ENCODE measurements at regions not wholly inside any gene's neighbourhood (a gene's known extent, or its start where the extent isn't known, plus 50 kb on each side); places are given as distances from the start of the nearest gene placed in this dataset.
"Not testable (repeated sequence)": the region's sequence is repeated elsewhere in the genome, so short reads cannot be mapped to it uniquely, and the experiment has no call there.

DNA sequence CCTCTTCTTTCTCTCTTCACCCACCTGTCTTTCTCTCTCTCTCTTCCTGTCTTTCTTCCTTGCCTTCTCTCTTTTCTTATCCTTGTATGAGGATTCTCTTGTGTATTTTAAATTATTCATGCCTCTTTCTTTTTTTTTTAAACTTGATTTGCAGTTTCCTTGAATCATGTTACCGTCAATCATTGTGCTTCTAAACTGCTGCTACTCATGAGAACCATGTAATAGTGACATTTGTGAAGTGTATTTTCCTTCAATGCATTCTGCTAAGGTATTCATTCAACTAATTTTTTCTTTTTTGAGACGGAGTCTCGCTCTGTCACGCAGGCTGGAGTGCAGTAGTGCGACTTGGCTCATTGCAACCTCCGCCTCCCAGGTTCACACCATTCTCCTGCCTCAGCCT is 539.1 kb upstream of the BRINP3 start:
- DNase-seq (ENCODE audit: low spot score), result no peak

DNA sequence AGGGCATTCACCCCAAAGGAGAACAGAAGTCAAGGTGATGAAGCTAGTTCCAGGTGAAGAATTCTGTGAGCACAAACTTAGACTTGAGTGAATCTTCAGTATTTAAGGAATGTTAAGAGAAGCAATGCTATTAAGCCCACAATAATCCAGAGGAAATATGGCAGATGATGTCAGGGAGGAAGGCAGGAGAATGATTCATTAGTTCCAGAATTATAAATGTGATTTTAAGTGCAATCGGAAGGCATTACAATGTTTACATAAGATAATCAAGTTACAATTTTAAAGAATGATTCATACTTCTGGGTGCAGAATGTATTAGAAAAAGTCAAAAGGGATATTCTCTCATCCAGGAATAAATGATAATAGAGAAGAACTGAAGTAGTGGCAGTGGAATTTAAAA is 545.2 kb upstream of the BRINP3 start:
- DNase-seq (ENCODE audit: low spot score), result peak; percentile 61

DNA sequence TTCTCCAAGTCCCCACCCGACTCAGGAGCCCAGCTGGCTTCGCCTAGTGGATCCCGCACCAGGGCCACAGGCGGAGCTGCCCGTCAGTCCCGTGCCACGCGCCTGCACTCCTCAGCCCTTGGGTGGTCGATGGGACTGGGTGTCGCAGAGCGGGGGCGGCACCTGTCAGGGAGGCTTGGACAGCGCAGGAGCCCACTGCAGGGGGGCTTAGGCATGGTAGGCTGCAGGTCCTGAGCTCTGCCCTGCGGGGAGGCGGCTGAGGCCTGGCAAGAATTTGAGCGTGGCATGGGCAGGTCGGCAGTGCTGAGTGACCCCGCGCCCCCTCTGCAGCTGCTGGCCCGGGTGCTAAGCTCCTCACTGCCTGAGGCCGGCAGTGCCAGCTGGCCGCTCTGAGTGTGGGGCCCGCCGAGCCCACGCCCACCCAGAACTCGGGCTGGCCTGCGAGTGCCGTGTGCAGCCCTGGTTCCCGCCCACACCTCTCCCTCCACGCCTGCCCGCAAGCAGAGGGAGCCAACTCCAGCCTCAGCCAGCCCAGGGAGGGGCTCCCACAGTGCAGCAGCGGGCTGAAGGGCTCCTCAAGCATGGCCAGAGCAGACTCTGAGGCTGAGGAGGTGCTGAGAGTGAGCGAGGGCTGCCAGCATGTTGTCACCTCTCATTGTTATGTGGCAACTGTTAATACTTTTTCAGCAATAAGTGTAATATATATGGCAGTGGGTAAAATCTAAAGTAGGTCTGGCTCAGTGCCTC is 548.4 kb upstream of the BRINP3 start:
- DNase-seq (ENCODE audit: low spot score), result no peak

- no peak for DNase-seq (ENCODE audit: low spot score)
Observed at GRCh38 chr1:191026828-191027227, 549.2 kb upstream of the BRINP3 start.

GRCh38 chr1:191034132-191034531 is 556.5 kb upstream of the BRINP3 start:
- DNase-seq (ENCODE audit: low spot score), result peak; percentile 1

DNA sequence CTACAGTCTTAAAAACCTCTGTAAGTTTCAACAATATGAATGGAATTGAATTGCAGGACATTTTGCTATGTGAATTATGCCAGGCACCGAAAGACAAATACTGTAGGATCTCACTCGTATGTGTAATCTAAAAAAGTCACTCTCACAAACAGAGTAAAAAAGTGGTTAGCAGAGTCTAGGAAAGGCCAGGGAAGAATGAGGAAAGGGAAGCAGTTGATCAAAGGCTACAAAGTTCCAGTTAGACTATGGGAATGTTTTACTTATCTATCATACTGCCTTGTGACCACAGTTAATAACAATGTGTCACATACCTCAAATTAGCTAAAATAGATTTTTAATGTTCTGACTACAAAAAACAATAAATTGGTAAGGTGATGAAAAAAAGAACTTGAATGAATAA is 565.4 kb upstream of the BRINP3 start:
- DNase-seq (ENCODE audit: low spot score), result peak; percentile 7

GRCh38 chr1:191049781-191050180 is 572.1 kb upstream of the BRINP3 start:
- DNase-seq (ENCODE audit: low spot score), result no peak

DNA sequence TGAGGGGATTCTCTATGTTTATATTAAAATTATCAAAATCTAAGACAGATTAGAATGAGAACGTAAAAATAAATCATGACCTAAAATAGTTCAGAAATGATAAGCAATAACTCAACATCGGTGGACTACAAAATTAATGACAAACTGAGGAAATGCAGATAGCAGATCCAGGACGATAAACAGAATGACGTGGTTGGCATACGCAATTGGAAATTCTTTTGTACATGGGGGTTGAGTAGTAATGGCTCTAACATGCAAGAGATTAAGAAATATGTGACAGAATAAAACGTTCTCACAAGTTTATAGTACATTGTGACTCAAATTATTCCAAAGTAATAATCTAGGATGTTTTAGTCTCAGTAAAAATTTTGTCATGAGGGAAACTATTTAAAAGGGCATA is 575.2 kb upstream of the BRINP3 start:
- DNase-seq (ENCODE audit: low spot score), result no peak

DNA sequence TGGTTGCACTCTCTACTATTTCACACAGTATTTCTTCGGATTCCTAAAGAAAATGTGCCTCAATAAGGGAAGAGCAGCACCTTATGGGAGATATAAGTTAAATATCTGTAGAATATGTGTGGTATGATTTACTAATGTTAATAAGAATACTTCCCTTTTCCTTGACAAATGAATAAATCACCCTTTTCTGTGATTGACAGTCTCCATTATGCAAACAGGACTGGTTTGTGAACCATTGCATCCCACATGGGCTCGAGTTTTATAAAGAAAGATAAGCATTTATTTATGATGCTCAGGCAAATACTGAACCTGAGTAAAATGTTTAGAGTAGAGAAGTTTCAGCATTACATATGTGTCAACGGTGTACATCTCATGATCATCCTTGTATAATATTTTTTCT is 587.7 kb upstream of the BRINP3 start:
- DNase-seq (ENCODE audit: low spot score), result no peak

- no peak for DNase-seq (ENCODE audit: low spot score)
Observed at GRCh38 chr1:191065771-191066170, 588.1 kb upstream of the BRINP3 start.

DNA sequence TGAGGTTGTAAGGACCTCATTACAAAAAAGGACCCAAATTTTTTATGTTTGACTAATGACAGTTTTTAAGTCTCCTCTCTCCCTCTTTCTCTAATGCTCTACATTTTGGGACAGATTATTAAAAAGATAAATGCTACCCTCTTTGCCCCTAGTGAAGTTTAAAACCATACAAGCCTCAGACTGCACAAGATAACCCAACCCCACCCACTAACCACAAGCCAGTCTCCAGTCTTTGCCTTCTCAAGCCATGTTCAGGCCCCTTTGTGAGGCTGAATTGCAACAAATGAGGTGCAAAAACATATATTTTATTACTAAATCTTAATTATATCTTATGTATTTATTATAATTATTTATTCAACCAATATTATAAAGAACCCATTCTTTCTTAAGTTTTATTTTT is 597.2 kb upstream of the BRINP3 start:
- DNase-seq (ENCODE audit: low spot score), result no peak

- not testable (repeated sequence) for DNase-seq (ENCODE audit: low spot score)
Observed at GRCh38 chr1:191083090-191083489, 605.4 kb upstream of the BRINP3 start.

GRCh38 chr1:191085121-191085520 is 607.5 kb upstream of the BRINP3 start:
- DNase-seq (ENCODE audit: low spot score), result no peak

- DNase-seq (ENCODE audit: low spot score), result no peak
Observed at GRCh38 chr1:191086910-191087309, 609.2 kb upstream of the BRINP3 start.

GRCh38 chr1:191096405-191096804 is 618.7 kb upstream of the BRINP3 start:
- no peak for DNase-seq (ENCODE audit: low spot score)

- no peak for DNase-seq (ENCODE audit: low spot score)
Observed at GRCh38 chr1:191099696-191100095, 622.0 kb upstream of the BRINP3 start.

DNA sequence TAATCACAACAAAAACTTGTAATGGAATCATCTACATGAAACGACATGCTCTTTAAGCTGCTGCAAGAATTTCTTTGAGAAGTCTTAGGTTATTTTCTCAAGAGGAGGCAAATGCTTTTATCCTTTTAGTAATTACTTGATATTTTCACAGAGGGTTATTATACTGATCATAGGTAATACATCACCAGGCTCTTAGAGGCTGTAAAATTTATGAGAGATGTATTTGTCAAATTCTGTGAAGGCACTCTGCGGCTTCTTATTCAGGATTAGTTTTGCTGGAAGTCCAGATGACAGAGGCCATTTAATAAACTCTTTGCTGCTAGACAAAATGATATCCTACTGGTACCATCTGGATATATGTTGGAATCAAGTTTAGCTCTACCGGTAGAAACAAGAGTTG is 624.3 kb upstream of the BRINP3 start:
- no peak for DNase-seq (ENCODE audit: low spot score)

- no peak for DNase-seq (ENCODE audit: low spot score)
Observed at GRCh38 chr1:191125950-191126349, 648.3 kb upstream of the BRINP3 start.

DNA sequence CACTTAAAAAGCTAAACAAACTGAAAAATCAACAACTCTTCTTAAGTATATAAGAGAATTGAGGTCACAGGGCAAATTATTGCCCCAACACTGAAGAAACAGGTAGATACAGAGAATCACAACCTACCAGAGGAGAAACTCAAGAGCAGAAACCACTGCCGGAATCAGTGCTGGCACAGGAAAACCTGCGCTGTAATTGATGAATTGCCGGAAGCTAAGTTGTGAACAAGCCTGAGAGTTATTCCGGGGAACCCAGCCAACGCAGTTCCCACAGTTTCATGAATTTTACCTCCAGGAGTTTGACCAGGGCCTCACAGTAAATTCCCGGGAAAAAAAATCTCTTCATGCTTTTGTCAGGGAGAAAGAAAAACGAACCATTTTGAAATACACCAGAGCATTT is 657.1 kb upstream of the BRINP3 start:
- DNase-seq (ENCODE audit: low spot score), result no peak

DNA sequence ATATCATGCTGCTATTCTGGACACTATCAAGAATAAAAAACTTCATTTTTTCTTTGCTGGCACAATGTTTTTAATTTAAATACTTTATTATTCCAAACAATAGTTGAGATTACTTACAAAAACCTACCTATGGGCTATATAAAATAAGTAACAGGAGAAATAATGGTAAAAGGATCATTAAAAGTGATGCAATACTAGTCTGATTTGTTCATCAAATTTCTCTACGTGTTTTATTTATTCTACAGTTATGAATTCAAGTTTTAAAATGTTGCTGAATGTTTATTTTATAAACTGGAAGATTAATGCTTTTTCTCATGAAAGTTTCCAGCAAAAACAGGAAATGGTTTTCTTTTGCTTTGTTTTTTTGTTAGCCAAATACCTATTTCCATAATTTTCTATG is 662.4 kb upstream of the BRINP3 start:
- no peak for DNase-seq (ENCODE audit: low spot score)

GRCh38 chr1:191142748-191143147 is 665.1 kb upstream of the BRINP3 start:
- no peak for DNase-seq (ENCODE audit: low spot score)

- DNase-seq (ENCODE audit: low spot score), result no peak
Observed at GRCh38 chr1:191145834-191146233, 668.2 kb upstream of the BRINP3 start.

GRCh38 chr1:191151321-191151807 is 673.7 kb upstream of the BRINP3 start:
- no peak for DNase-seq (ENCODE audit: low spot score)

GRCh38 chr1:191152776-191153175 is 675.1 kb upstream of the BRINP3 start:
- no peak for DNase-seq (ENCODE audit: low spot score)
